Esophagus squamous epithelium (tissue), 4 donors: ENCODE measurements at regions not wholly inside any gene's neighbourhood (a gene's known extent, or its start where the extent isn't known, plus 50 kb on each side); places are given as distances from the start of the nearest gene placed in this dataset.

Experiments used
- POLR2A ChIP-seq, 4 donors: fragments of 450-650 bp; IDR thresholded peaks; one replicate each; pipeline ENCODE4 v1.6.1; 2017; ENCODE audit warnings: antibody characterized with exemption in 4 of 4, mild to moderate bottlenecking in 4 of 4, moderate library complexity in 3 of 4
- TF ChIP-seq, protein P1 (sequence below), 6 experiments: fragments of 450-650 bp in 4 of 6; fragments of 200-600 bp in 2 of 6; sonication (generic) in 2 of 6; IDR thresholded peaks; one replicate each; pipeline ENCODE4 v1.5.1; 2016 to 2019; ENCODE audit warnings: antibody characterized with exemption in 6 of 6, mild to moderate bottlenecking in 4 of 6, moderate library complexity in 4 of 6

DNA sequence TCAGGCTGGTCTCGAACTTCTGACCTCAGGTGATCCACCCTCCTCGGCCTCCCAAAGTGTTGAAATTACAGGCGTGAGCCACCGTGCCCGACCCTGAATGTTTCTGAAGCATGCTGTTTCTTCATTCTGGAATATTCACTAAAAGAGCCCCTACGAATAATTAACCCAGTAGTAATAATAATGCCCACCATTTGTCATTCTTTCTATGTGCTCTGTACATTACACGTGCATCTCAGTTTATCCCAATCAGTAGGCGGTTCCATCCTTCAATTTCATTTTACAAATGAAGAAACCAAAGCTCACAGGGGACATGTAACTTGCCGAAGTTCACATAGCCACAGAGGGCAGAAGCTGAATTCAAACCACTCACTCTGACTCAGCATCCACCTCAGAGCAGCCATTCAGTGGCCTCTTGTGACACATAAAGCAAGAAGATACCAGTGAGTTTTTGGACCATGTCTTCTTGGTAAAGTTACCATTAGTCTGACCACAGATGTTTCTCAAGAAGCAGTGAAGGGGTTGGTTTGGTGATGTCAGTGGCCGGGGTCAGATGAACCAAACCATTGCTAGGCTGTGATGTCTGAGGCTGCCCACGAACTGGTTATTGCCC, 71.9 kb upstream of the DUSP5 start:
- TF ChIP-seq, protein P1, sequence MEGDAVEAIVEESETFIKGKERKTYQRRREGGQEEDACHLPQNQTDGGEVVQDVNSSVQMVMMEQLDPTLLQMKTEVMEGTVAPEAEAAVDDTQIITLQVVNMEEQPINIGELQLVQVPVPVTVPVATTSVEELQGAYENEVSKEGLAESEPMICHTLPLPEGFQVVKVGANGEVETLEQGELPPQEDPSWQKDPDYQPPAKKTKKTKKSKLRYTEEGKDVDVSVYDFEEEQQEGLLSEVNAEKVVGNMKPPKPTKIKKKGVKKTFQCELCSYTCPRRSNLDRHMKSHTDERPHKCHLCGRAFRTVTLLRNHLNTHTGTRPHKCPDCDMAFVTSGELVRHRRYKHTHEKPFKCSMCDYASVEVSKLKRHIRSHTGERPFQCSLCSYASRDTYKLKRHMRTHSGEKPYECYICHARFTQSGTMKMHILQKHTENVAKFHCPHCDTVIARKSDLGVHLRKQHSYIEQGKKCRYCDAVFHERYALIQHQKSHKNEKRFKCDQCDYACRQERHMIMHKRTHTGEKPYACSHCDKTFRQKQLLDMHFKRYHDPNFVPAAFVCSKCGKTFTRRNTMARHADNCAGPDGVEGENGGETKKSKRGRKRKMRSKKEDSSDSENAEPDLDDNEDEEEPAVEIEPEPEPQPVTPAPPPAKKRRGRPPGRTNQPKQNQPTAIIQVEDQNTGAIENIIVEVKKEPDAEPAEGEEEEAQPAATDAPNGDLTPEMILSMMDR (IDR thresholded peaks at IDR 0.05) = no peak
- no peak for TF ChIP-seq POLR2A (IDR thresholded peaks at IDR 0.05)
